Psoas muscle (tissue), 7 donors: ENCODE measurements at regions not wholly inside any gene's neighbourhood (a gene's known extent, or its start where the extent isn't known, plus 50 kb on each side); places are given as distances from the start of the nearest gene placed in this dataset.

ENCODE experiments used
- ATAC-seq, 4 donors: fragments of 200-7000 bp; cut with Tn5 transposase; one replicate each; pipeline ENCODE4 v1.9.1; 2020; ENCODE audit warnings: moderate library complexity in 3 of 4, mild to moderate bottlenecking in 2 of 4
- DNase-seq, 2 donors: peaks; one replicate each; pipeline ENCODE4 v3.0.0-alpha.2; 2020
- H3K27ac ChIP-seq: fragments of 200-600 bp; one replicate; pipeline ENCODE4 v1.8.0; 2022
- H3K27me3 ChIP-seq, 3 donors: fragments of 200-600 bp in 1 of 3; one replicate each; pipeline versions ENCODE4 v1.6.1 to v1.8.0; 2013 to 2022; ENCODE audit warnings: low read length in 2 of 3, mild to moderate bottlenecking in 2 of 3, moderate library complexity in 1 of 3; ENCODE audit not compliant: insufficient read depth in 3 of 3
- H3K36me3 ChIP-seq, 2 donors: fragments of 200-600 bp in 1 of 2; one replicate each; pipeline versions ENCODE4 v1.6.1 to v1.8.0; 2013 to 2022; ENCODE audit warnings: low read depth in 1 of 2, mild to moderate bottlenecking in 1 of 2, moderate library complexity in 1 of 2; ENCODE audit not compliant: insufficient read depth in 1 of 2
- H3K4me1 ChIP-seq: fragments of 200-600 bp; one replicate; pipeline ENCODE4 v1.8.0; 2022
- H3K4me3 ChIP-seq: fragments of 200-600 bp; one replicate; pipeline ENCODE4 v1.8.0; 2022; ENCODE audit warnings: mild to moderate bottlenecking
- H3K9me3 ChIP-seq: fragments of 200-600 bp; one replicate; pipeline ENCODE4 v1.8.0; 2022
- CTCF ChIP-seq: fragments of 200-600 bp; IDR thresholded peaks from one replicate; pipeline ENCODE4 v1.8.0; 2022; ENCODE audit warnings: antibody characterized with exemption
- WGBS, 3 donors: extraction: QIAGEN DNeasy Blood & Tissue Kit; methylation state at CpG; one replicate each; pipeline versions ENCODE4 v1.1.6 to v1.1.7; 2013; 5-methylcytosine and 5-hydroxymethylcytosine counted together
- intact Hi-C, 2 donors: fragments of 100-400 bp; cut with DNase I; formaldehyde crosslinking; loops; one replicate each; pipeline versions ENCODE4 v1.11.0 to v1.14.2; 2022
- donor health status: healthy with polysubstance abuse.
- donor health status: DM: no; HTN: no; CAD: no; lungs with moderate emphysema.
- donor health status: Bipolar disorder and iron deficiency.
- donor health status: healthy.
- donor health status: DM: yes; HTN: yes; CAD: no.
- donor health status: DM: no; HTN: no; CAD: no.
- donor health status: DM: yes; HTN: yes; CAD: no.

- DNase-seq = no peak
- WGBS, 3 donors = 61 to 85% (median 64%) methylated on average over 1 of the region's 1 CpG
- no peak overlapping the region for H3K27ac ChIP-seq
- H3K4me3 ChIP-seq = no peak overlapping the region
- no peaks in the 10 kb centered on the region for H3K4me1 ChIP-seq
- H3K27me3 ChIP-seq = peaks cover 0 to 2% (median 0%) of the 10 kb centered on the region in 3 donors
- no peaks in the 10 kb centered on the region for H3K36me3 ChIP-seq
- intact Hi-C loops = no loop called here
- ATAC-seq = no peak
- no peak for TF ChIP-seq CTCF
- no peaks in the 10 kb centered on the region for H3K9me3 ChIP-seq
Observed at GRCh38 chr2:114027437-114027836, 137.5 kb downstream of the ACTR3 start.

- Histone ChIP-seq H3K4me3 (no peak overlapping the region), H3K4me1 (no peaks in the 10 kb centered on the region), H3K36me3 (no peaks in the 10 kb centered on the region), H3K27ac (no peak overlapping the region), H3K9me3 (no peaks in the 10 kb centered on the region), H3K27me3 (peaks cover 0 to 2% (median 0%) of the 10 kb centered on the region in 3 donors)
- ATAC-seq = no peak
- TF ChIP-seq CTCF = no peak
- WGBS, 3 donors = 63 to 66% (median 64%) methylated on average over 12 of the region's 12 CpGs
- intact Hi-C loops = no loop called here
- no peak for DNase-seq
Observed at GRCh38 chr2:114031605-114032505, 142.0 kb downstream of the ACTR3 start.

- Histone ChIP-seq H3K4me3 (no peak overlapping the region), H3K36me3 (no peaks in the 10 kb centered on the region), H3K27me3 (peaks cover 0 to 2% (median 0%) of the 10 kb centered on the region in 3 donors), H3K27ac (no peak overlapping the region), H3K4me1 (no peaks in the 10 kb centered on the region), H3K9me3 (no peaks in the 10 kb centered on the region)
- TF ChIP-seq CTCF = no peak
- 46 to 62% (median 52%) methylated on average over 4 of the region's 4 CpGs for WGBS, 3 donors
- DNase-seq (no peak), ATAC-seq (no peak)
- intact Hi-C loops = no loop called here
Observed at GRCh38 chr2:114032705-114033104, 142.8 kb downstream of the ACTR3 start.

- Histone ChIP-seq H3K9me3 (no peaks in the 10 kb centered on the region), H3K27ac (no peak overlapping the region), H3K4me3 (no peak overlapping the region), H3K4me1 (no peaks in the 10 kb centered on the region), H3K36me3 (no peaks in the 10 kb centered on the region), H3K27me3 (peaks cover 0 to 2% (median 0%) of the 10 kb centered on the region in 3 donors)
- intact Hi-C loops = no loop called here
- ATAC-seq = no peak
- TF ChIP-seq CTCF = no peak
- no peak for DNase-seq
- 25 to 38% (median 35%) methylated on average over 1 of the region's 1 CpG for WGBS, 3 donors
Observed at GRCh38 chr2:114034742-114035141, 144.9 kb downstream of the ACTR3 start.
